T-helper 2 cell treated with Interferon-gamma antibody and Interleukin-4, amounts not matched to agents 100 ng/mL and 5 ng/mL, for 36 hours (primary cell): ENCODE measurements at regions not wholly inside any gene's neighbourhood (a gene's known extent, or its start where the extent isn't known, plus 50 kb on each side); places are given as distances from the start of the nearest gene placed in this dataset.
"Not testable (repeated sequence)": the region's sequence is repeated elsewhere in the genome, so short reads cannot be mapped to it uniquely, and the experiment has no call there.

ENCODE experiments used
- intact Hi-C: fragments of 100-400 bp; cut with micrococcal nuclease; formaldehyde crosslinking; loops from one replicate; pipeline ENCODE4 v1.15.1; 2023

DNA sequence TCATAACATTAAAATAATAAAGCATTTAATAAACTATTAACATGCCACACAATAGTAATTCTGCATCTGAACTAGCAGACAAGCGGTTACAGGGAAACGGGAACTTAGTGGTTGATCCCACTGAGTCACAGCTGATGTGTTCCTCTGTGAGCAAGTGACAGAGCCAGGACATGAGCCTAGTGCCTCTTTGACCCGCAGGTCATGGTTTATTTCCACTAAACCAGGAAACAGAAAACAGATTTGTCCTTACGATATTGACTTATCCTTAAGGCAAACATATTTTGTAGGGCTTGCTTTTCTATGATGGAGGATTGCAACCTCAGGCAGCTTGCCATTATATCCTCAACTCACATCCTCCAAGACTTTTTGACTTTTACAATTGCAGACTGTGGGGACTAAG is 987.3 kb downstream of the CCSER2 start:
- intact Hi-C loops = no loop called here

DNA sequence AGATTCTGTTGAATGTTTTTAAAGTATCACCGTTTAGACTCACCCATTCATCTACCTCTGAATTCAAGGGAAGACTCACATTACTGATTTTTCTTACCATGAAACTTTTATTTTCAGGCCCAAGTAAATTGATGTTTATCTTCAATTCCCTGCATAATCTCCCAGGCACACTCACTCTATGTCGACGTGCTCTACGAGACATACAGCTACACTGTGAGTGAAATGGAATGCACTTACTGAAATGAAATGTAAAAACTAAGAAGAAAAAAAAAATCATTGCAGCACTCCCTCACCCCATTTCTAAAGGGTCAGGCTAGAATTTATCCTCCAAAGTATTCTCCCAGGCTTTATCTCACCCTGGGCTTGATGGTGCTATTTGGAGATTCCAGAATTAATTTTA is 987.9 kb downstream of the CCSER2 start:
- intact Hi-C loops = no loop called here

DNA sequence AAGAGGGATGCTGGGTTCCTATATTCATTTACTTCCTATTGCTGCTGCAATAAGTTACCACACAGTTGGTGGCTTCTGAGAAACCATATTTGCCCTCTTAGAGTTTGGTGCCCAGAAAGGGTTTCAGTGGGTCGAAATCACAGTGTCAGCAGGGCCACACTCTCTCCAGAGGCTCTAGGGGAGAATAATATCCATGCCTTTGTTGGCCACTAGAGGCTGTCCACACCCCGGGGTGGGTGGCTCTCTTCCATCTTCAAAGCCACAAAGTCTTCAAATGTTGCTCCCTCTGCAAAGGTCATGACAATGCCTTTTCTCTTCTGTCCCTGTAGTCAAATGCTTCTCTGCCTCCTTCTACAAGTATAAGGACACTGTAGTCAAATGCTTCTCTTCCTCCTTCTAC is 989.4 kb downstream of the CCSER2 start:
- intact Hi-C loops = no loop called here

DNA sequence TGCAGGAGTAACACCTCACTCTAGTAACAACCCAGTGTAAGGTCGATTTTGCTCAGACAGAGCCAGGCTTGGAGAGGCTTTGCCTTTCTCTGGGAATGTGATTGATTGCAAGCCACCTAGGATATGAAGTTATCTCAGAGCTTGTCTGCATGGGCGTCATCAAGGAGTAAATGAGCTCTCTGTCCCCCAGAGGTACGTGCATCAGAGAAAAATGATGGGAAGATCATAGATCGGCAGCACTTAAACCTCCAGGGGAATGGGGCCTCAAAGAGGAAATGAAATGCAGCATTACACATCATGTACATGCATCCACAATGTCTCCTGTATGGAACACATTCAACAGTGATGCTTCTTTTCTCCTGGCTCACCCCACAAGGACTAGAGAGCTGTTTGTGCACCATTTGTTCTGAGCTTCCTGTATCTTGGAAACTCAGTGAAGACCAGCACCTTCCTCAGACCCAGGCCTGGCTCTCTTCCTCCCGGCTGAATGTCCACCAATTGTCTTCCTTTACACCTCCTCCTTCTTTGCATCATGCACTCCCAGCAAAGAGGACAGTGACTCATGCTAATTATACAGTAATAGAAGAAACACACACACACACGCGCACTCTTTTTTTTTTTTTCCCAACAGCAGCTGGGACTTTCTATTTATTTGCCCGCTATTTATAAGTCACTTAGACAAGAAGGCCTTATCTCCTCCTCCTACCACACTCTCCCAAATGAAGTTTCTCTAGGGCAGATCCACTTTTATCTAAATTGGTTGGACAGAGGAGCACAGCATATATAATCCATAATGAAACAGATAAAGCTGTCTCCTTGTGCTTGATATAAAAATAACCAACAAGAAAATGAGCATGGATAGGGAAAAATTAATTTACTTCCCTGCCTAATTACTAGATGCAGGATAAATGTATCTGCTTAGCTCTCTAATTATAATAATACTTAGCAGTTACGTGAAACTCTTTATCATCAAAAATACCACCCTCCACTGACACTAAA is 990.7 kb downstream of the CCSER2 start:
- intact Hi-C loops = no loop called here

DNA sequence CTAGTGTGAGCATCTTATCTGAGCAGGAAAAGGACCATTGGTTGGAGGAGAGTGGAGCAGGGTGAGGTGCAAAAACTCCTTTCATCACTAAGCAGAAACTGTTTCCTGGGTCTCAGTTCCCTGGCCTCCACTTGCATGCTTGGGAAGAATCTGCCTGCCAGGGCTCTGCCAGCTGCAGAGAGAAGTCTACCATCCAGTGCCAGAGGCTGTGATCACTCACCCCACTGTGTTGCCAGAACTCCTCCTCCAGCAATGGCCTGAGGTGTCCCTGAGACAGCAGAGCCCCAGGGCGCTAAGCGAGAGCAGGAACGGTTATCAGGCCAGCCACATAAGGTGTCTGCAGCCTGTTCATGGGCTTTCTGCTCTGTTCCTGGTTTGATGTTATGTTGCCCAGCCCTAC is 991.4 kb downstream of the CCSER2 start:
- intact Hi-C loops = no loop called here

DNA sequence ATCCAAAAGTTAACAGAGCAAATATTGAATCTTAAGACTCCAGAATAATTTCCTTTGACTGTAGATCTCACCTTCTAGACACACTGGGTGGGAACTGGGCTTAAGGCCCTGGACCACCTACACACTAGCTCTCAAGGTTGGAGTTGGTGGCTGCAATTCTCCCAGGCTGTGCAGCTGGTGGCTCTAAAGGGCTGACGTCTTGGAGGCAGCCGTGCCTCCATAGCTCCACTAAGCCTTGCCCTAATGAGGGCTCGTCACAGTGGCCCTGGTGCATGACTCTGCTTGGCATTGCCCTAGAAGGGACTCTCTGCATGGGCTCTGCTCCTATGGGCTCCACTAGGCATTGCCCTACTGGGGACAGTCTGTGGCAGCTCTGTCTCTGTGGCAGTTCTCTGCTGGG is 1005.2 kb downstream of the CCSER2 start:
- intact Hi-C loops = no loop called here

DNA sequence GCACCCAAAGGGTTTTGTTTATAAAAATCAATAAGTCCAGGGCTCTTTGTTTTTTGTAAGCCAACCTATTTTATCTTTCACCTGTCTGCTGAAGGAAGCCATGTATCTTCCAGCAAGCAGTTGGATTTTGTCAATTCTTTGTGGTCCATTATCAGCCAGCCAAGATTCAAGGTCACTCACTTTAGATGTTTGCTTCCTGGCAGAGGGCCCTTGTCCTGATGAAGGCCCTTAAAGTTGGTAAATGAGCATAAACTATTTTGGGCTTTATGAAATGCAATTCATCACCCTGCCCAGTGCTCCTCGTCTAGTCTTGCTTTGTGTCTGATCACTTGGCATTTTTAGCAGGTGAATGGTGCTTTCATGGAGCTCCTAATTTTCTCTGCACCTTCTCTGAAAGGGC is 1004.2 kb downstream of the GRID1 start:
- intact Hi-C loops = loop anchor here (10.0 kb wide), 1 partner anchor 62 kb away; no protein-coding TSS in a partner anchor

DNA sequence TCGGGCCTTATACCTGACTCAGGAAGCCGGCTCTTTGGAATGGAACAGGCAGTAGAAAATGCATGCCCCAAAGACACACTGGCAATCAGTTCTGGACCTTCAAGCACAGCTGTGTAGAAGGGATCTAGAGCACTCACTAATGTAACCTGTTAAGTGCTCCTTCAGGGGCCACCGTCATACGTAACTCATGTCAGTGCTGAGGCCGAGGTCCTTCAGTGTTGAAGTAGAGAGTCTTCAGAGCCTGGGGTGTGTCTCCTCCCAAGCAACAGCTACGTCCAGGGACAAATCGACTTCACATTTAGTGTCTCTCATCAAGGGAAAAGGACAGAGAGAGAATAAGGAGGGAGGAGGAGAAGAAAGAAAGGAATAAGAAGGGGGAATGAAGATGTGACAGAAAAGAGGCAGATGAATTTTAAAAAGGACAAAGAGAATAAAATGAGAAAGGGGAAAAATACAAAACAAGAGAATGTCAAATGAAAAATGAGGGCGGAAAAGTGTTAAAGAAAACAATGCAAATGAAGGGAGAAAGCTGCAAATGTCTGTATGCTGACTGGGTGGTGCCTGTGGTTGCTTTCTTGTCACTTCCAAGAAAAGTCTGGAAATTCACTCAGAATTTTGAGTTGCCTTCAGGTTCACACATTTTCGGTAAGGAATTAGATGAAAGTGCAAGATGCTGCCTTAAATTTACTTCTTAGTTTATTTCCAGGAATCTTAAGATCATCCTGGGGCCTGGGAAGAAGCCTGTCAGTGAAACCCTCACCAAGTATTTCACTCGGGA is 989.4 kb downstream of the GRID1 start:
- intact Hi-C loops = no loop called here

DNA sequence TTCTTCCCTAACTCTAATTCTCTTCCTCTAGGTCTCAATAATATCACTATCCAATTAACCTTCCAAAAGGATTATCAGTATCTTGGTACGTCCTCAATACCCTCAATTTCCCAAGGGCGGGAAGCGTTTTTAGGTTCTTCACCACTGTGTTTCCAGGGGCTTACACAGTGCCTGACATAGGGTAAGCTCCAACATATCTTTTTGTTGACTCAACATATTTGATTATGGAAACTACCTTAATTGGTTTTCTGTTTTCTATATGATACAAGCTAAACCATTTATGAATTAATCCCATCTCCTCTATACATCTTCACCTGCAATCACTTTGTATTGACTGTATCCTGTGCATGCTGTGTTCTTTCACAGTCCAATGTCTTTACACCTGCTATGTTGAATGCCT is 987.3 kb downstream of the GRID1 start:
- intact Hi-C loops = no loop called here

DNA sequence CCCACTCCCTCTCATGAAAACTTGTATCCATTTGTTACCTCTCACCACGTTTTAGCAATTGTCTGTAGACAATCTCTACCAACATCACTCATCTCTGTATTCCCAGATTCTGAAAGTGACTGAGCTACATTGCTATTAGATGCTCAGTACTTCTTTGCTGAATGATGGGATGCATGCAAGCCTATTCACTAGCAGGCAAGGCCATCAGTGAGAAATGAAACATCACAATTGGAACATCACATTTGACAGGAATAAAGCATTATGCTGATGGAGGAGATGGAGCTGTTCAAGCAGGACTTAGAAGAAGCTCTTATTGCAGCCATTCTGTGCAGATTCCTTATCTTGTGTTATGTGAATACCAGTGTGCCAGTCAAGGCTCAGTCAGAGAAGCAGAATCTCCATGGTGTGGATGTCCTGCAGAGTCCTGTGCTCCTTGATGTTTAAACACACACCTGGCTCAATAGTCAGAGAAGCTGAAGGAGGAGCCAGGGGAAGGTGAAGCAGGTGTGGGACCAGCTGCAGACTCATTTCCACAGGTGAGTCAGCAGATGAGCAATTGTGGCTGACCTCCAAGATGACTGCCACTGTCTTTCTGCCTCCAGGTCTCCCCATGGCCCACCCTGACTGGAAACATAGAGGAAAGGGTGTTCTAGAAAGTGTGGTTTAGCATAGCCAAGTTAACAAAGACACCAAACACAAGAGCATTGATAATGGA is 965.5 kb downstream of the GRID1 start:
- intact Hi-C loops = no loop called here

DNA sequence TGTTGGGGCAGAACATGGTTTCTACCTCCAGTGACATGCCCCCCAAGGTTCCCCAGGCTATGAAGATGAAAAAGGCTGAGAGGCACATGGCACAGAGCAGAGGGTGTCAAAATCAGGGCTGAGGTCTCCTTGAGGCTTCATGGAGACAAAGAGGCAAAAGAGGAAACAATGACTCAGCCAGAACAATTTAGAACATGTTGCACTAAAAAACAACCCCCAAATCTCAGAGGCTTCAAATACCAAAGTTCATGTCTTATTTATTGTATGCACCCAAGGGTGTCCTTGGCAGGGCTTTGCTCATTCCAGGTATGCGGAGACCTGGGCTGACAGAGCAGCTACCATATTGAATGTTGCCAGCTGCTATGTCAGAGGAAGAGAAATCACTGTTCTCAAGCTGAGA is 964.1 kb downstream of the GRID1 start:
- intact Hi-C loops = no loop called here

DNA sequence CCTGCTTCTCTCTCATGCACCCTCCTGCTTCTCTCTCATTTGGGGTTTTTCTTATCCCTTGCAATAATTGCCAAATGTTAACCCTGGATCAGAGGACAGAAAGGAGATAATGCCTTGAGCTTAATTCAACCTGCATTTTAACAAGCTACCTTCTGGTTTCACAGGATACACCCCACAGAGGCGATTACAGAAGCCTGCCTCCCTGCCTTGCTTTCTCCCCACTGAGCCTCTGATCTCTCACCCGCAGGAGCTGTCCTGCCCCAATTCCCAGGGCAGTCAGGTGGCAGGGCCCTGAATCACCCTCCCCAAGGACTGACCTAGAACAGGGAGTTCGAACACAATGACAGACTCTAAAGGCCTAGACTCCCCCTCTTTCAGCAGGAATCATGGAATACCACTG is 959.5 kb downstream of the GRID1 start:
- intact Hi-C loops = no loop called here

DNA sequence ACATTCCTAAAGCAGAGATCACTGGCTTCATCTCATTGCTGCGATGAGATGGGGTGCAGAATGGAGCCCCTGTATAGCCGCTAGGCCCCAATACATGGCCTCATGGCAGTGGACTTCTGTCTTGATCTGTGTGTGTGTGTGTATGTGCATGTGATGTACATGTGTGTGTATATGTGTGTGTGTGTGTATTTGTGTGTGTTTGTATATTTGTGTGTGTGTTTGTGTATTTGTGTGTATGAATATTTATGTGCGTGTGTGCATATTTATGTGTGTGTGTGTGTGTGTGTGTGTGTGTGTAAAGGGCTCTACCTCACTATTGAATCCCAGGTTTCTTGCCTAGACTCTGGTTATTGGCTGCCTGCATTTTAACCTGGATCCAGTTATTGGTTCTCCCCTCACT is 958.2 kb downstream of the GRID1 start:
- intact Hi-C loops = no loop called here

DNA sequence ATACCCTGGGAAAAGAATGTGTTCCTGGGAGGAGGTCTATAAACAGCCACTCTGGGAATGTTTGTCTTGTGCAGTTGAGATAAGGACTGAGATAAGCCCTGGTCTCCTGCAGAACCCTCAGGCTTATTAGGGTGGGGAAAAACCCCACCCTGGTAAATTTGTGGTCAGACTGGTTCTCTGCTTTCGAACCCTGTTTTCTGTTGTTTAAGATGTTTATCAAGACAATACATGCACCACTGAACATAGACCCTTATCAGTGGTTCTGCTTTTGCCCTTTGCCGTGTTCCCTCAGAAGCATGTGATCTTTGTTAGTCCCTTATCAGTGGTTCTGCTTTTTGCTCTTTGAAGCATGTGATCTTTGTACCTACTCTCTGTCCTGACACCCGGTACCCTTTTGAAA is 956.0 kb downstream of the GRID1 start:
- intact Hi-C loops = not testable (repeated sequence)

DNA sequence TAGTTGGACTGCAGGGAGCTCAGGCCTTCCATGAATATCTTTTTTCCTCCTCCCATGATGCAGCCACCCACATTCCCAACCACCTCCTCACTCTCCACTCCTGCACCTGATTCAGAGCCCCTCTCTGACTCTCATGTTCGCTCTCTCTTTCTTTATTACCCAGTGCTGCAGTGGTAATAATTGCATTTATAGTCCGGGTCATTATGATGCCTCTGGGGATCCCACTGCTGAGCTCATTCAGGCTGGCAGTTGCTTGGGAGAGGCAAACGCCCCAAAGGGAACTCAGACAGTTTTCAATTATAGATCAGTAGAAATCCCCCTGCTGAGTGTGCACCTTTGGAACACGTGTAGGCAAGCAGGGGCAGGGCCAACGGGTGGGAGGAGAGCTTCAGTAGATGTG is 953.0 kb downstream of the GRID1 start:
- intact Hi-C loops = no loop called here

DNA sequence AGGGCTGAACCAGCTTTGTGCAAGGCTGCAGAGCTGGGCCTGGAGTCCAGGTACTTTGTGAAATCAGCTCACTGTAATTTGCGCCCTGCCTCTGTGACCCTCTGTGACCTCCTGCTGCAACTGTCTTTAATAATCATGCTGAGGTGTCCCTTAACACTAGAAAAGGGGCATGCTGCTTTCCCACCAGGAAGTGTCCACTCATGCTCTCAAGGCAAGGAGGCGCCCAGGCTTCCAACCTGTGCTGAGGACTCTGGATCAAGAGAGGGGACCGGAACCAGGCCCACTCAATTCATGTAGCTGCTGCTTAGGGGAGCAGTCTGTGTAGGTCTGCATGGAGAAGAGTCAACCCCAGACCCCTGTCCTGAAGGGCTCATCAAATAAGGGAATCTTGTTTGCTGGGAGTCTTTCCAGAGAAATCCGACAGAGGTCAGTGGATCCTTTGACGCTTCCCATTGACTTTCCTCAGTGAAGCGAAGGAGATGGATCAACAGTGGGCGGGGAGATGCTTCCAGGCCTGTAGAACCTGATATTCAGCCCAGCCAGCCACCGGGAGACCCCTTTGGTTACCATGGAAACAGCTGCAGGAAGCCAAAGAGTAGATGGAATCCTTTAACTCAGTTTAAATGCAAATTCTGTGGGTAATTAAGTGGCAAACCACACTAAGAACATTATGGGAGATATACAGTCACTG is 945.9 kb downstream of the GRID1 start:
- intact Hi-C loops = loop anchor here (10.0 kb wide), 1 partner anchor 56 kb away; no protein-coding TSS in a partner anchor

DNA sequence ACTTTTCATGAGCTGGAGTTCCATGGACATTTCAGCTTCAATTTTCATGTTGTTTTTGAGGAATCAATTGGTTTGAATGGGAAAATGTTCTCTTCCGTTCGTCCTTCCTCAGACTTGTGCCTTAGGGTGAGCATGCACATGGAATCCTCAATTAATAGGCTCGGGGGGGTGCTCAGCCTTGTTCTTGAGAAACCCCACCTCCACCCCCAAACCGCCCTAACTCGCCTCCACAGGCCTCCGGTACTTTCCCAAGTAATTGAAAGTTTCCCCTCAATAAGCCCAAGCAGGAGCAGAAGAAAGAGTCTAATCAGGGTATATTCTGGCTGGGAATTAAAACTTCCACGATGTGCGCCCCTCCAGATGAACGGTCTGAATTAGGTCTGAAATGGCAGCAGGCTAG is 945.2 kb downstream of the GRID1 start:
- intact Hi-C loops = loop anchor here (10.0 kb wide), 1 partner anchor 57 kb away; no protein-coding TSS in a partner anchor

DNA sequence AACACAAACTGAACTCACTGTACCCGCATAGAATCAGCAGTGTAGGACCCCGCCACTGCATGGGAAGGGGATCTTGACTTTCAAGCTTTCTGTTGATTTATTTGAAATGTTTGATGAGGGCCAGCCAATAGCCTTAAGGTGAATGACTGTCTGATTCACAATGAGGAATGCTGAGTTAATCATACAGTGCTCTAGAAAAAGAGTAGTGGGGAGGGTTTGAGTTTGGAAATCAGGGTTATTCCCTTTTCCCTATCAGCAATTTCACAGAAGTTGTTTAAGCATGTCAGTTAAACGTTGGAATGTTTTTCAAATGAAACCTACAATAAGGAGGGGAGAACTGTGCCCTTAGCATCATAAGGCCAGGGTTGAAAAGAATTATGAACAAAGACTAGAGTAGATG is 937.5 kb downstream of the GRID1 start:
- intact Hi-C loops = loop anchor here (10.0 kb wide), 1 partner anchor 64 kb away; no protein-coding TSS in a partner anchor

DNA sequence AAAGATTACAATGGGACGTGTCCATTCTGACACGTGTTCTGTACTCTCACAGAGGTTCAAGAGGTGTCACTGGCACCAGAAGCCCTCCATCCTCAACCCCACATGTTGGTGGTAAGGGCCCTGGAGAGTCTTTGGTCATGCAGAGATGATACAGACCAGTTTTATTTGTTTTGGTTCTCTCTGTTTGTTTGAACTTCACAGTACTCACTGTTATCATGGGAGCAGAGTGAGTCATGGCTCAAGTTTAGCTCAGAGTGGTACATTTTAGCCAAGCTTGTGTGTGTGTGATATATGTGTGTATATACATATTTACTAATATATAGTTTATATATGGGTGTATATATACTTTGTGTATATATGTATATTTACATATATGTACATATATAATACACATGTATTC is 935.6 kb downstream of the GRID1 start:
- intact Hi-C loops = no loop called here

DNA sequence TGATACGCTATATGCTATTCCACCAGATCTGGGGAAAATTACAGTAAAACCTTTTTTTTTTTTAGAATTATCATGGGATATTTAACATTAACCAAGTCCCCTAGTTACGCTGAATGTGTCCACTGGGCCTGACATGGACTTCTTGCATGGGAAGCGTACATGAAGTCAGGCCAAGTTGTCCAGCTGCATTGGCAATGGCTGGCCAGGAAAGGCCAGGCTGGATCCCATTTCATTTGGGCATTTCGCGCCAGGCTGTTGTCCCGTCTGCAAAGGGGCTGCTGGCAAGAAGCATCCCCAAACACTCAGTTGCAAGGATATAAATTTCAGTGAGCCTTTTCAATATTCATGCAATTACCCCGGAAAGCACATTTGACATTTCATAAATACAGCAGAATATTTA is 933.3 kb downstream of the GRID1 start:
- intact Hi-C loops = no loop called here

DNA sequence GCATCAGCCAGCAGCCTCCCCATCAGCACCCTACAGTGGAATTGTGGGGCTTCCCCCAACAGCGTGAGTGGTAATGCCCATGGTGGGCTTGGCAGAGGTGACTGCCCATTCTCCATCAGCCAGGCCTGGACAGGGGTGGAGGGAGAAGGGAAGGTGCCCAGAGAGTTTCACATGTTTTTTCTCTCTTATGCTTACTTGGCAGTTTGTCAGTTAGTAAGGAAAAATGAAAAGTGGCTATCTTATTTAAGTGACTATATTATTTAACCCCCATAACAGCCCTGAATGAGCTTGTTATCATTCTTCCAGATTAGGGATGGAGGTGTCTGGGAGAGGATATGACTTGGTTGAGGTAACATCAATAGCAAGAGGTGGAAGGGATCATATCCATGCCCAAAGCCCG is 921.7 kb downstream of the GRID1 start:
- intact Hi-C loops = no loop called here
